Heart right ventricle (tissue), 16 donors: ENCODE measurements at regions not wholly inside any gene's neighbourhood (a gene's known extent, or its start where the extent isn't known, plus 50 kb on each side); places are given as distances from the start of the nearest gene placed in this dataset.

Source experiments
- ATAC-seq, 8 donors: fragments of 200-7000 bp; cut with Tn5 transposase; one replicate each; pipeline ENCODE4 v1.9.1; 2020; ENCODE audit warnings: mild to moderate bottlenecking in 8 of 8, moderate library complexity in 8 of 8, moderate number of reproducible peaks in 1 of 8
- DNase-seq, 2 donors: peaks; one replicate each; pipeline ENCODE4 v3.0.0-alpha.2; 2020
- H3K27ac ChIP-seq, 10 donors: fragments of 200-600 bp; sonication (generic) in 2 of 10; one replicate each; pipeline versions ENCODE4 v1.5.0 to v1.8.0; 2020 to 2022; ENCODE audit warnings: mild to moderate bottlenecking in 3 of 10
- H3K27me3 ChIP-seq, 7 donors: fragments of 200-600 bp; one replicate each; pipeline ENCODE4 v1.8.0; 2021 to 2022; ENCODE audit warnings: mild to moderate bottlenecking in 2 of 7
- H3K36me3 ChIP-seq, 9 donors: fragments of 200-600 bp; sonication (generic) in 1 of 9; one replicate each; pipeline versions ENCODE4 v1.5.0 to v1.8.0; 2020 to 2022; ENCODE audit warnings: mild to moderate bottlenecking in 2 of 9
- H3K4me1 ChIP-seq, 9 donors: fragments of 200-600 bp; sonication (generic) in 1 of 9; one replicate each; pipeline versions ENCODE4 v1.5.0 to v1.8.0; 2020 to 2022; ENCODE audit warnings: mild to moderate bottlenecking in 4 of 9
- H3K4me3 ChIP-seq, 10 donors: fragments of 200-600 bp; sonication (generic) in 2 of 10; one replicate each; pipeline versions ENCODE4 v1.5.0 to v1.8.0; 2020 to 2022; ENCODE audit warnings: mild to moderate bottlenecking in 7 of 10, moderate library complexity in 2 of 10
- H3K9me3 ChIP-seq, 11 donors: fragments of 200-600 bp in 10 of 11; sonication (generic) in 2 of 11; one replicate each; pipeline versions ENCODE4 v1.5.0 to v1.8.0; 2013 to 2022; ENCODE audit warnings: mild to moderate bottlenecking in 2 of 11, control low read depth in 1 of 11, moderate library complexity in 1 of 11
- WGBS, 2 donors: extraction: QIAGEN DNeasy Blood & Tissue Kit; methylation state at CpG; one replicate each; pipeline ENCODE4 v1.1.7; 2013; ENCODE audit warnings: inconsistent platforms in 1 of 2; 5-methylcytosine and 5-hydroxymethylcytosine counted together
- intact Hi-C, 10 donors: fragments of 100-400 bp; cut with DNase I; formaldehyde crosslinking; loops; one replicate each; pipeline versions ENCODE4 v1.11.1 to v1.14.2; 2022
- TF ChIP-seq, protein P1 (sequence below), 9 donors: fragments of 200-600 bp; sonication (generic) in 2 of 9; IDR thresholded peaks; one replicate each; pipeline versions ENCODE4 v1.5.0 to v1.8.0; 2021 to 2022; ENCODE audit warnings: antibody characterized with exemption in 9 of 9, mild to moderate bottlenecking in 5 of 9, moderate library complexity in 1 of 9
- donor health status: Arrhythmogenic right ventricular cardiomyopathy.
- donor health status: ischemic (EF 13 %, LVEDD 7.1; RV severe dilation, severe dysfunction).
- donor health status: healthy with polysubstance abuse.
- donor health status: DM: no; HTN: yes; CAD: no.
- donor health status: DM: no; HTN: no; CAD: no.
- donor health status: ischemic (EF 25% LVEDD 6.9; RV normal size, moderate dysfunction).
- donor health status: ischemic (EF 25% LVEDD 5.7; RV mildly dilated, moderate dysfunction).
- donor health status: healthy.
- donor health status: DM: yes; HTN: yes; CAD: no.
- donor health status: Ischemic cardiomyopathy.
- donor health status: ischemic (EF 35%, LVEDD 5.7; RV mildly dilated, moderate dysfunction).
- donor health status: nonischemic (EF 11% LVEDD 7.7; RV severe dilation, severe dysfunction).
- donor health status: DM: yes; HTN: yes; CAD: no.
- donor health status: PGD.
- donor health status: ischemic (EF 29% LVEDD 5.4; RV normal size, mild dysfunction).
- donor health status: nonischemic (EF 23%, LVEDD 6.1; RV moderate dilation, normal function).

DNA sequence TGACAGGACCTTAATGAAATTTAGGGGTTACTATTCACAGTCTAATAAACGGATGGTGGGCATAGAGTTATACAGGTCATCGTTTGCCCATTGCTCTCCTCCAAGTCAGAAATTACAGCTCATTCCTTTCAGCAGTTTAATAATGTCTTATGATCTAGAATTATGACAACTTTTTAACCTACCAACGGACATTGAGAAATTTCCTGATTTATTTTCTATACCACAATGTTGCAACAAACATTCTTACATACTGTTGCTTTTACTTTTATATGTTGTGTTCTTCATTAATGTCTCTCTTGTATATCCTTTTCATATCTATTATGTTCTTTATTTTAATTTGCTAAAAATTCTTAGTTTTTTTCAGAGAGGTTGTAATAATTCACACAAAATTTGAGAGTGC, 152.8 kb upstream of the PRLR start:
- Histone ChIP-seq H3K36me3 (no peaks in the 10 kb centered on the region), H3K27me3 (peaks cover 0 to 4% (median 0%) of the 10 kb centered on the region in 7 donors), H3K27ac (no peak overlapping the region), H3K9me3 (peaks cover 0 to 4% (median 0%) of the 10 kb centered on the region in 11 donors), H3K4me3 (no peak overlapping the region), H3K4me1 (no peaks in the 10 kb centered on the region)
- WGBS, 2 donors = 83 to 90% methylated on average over 3 of the region's 3 CpGs
- DNase-seq (no peak), ATAC-seq (no peak)
- TF ChIP-seq, protein P1, sequence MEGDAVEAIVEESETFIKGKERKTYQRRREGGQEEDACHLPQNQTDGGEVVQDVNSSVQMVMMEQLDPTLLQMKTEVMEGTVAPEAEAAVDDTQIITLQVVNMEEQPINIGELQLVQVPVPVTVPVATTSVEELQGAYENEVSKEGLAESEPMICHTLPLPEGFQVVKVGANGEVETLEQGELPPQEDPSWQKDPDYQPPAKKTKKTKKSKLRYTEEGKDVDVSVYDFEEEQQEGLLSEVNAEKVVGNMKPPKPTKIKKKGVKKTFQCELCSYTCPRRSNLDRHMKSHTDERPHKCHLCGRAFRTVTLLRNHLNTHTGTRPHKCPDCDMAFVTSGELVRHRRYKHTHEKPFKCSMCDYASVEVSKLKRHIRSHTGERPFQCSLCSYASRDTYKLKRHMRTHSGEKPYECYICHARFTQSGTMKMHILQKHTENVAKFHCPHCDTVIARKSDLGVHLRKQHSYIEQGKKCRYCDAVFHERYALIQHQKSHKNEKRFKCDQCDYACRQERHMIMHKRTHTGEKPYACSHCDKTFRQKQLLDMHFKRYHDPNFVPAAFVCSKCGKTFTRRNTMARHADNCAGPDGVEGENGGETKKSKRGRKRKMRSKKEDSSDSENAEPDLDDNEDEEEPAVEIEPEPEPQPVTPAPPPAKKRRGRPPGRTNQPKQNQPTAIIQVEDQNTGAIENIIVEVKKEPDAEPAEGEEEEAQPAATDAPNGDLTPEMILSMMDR (IDR thresholded peaks at IDR 0.05) = no peak
- intact Hi-C loops = no loop called here

DNA sequence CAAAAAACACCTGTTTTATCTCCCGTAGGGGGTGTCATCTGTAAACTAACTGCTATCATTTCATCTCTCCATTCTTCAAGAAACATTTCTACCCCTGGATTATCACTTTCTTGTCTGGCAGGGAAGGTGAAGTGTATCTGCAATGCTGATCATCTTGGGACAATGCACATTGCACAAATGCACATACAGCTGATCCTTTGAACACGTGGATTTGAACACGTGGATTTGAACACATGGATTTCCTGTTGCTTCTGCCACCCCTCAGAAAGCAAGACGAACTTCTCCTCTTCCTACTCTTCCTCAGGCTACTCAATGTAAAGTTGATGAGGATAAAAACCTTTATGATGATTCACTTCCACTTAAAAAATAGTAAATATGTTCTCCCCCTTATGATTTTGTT, 147.4 kb upstream of the PRLR start:
- Histone ChIP-seq H3K4me3 (no peak overlapping the region), H3K27ac (no peak overlapping the region), H3K27me3 (no peaks in the 10 kb centered on the region), H3K36me3 (no peaks in the 10 kb centered on the region), H3K4me1 (no peaks in the 10 kb centered on the region), H3K9me3 (no peaks in the 10 kb centered on the region)
- intact Hi-C loops = no loop called here
- ATAC-seq (no peak), DNase-seq (no peak)
- 62 to 71% methylated on average over 4 of the region's 4 CpGs for WGBS, 2 donors
- TF ChIP-seq, protein P1 (IDR thresholded peaks at IDR 0.05) = no peak

DNA sequence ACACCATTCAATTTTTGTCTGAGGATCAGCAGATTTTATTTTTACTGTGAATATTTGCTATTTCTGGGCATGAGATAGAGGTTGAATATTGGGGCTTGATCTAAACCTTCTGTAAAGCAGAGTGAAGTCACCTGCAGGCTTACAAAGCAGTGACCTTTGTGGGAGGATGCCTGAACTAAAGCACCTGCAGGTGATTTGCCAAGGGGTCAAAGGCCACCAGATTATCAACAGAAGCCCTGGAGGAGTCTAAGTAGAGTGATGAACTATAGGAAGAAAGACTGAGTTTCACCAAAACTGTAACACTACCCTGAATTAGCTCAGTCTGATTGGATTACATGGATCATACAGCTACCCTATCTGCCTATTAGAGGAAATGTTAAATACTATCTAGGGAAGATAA, 144.3 kb upstream of the PRLR start:
- DNase-seq = no peak
- TF ChIP-seq, protein P1 (IDR thresholded peaks at IDR 0.05) = no peak
- Histone ChIP-seq H3K27me3 (no peaks in the 10 kb centered on the region), H3K4me1 (no peaks in the 10 kb centered on the region), H3K9me3 (no peaks in the 10 kb centered on the region), H3K4me3 (no peak overlapping the region), H3K36me3 (no peaks in the 10 kb centered on the region), H3K27ac (no peak overlapping the region)
- intact Hi-C loops = no loop called here
- no peak for ATAC-seq

DNA sequence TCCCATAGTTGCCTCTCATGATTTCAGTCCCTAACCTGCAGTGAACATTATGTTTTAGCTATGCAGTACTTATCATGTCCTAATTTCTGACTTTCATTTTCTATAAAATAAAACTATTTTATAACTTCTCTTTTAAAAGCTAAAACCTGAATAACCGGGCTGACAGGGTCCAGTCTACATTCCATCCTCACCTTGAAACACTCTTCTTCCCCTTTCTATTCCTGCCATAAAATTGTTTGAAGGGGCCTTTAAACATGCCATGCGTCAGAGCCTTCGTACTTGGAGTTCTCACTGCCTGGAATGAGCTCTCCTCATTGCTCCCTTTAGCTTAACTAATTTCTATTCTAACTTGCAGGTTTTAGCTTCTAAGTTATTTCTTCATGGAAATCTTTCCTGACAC, 143.0 kb upstream of the PRLR start:
- WGBS, 2 donors = 92 to 97% methylated on average over 3 of the region's 3 CpGs

More for the DNA sequence above, 143.0 kb upstream of the PRLR start:
- Histone ChIP-seq H3K36me3 (no peaks in the 10 kb centered on the region), H3K4me3 (no peak overlapping the region), H3K27ac (no peak overlapping the region), H3K9me3 (no peaks in the 10 kb centered on the region), H3K4me1 (no peaks in the 10 kb centered on the region), H3K27me3 (no peaks in the 10 kb centered on the region)
- intact Hi-C loops = no loop called here
- ATAC-seq = no peak
- DNase-seq = no peak
- TF ChIP-seq, protein P1 (IDR thresholded peaks at IDR 0.05) = no peak
